Gastroesophageal sphincter (tissue), 4 donors: ENCODE measurements at regions not wholly inside any gene's neighbourhood (a gene's known extent, or its start where the extent isn't known, plus 50 kb on each side); places are given as distances from the start of the nearest gene placed in this dataset.

Source experiments
- ATAC-seq: fragments of 150-250 bp; one replicate; pipeline ENCODE4 v1.9.1; 2016; ENCODE audit warnings: mild to moderate bottlenecking, moderate library complexity
- H3K27ac ChIP-seq, 4 donors: fragments of 200-600 bp; sonication (generic) in 3 of 4; 1 replicate in 3 of 4; 2 replicates in 1 of 4; pipeline ENCODE4 v1.5.1; 2016 to 2019
- H3K27me3 ChIP-seq: fragments of 200-600 bp; sonication (generic); one replicate; pipeline ENCODE4 v1.5.1; 2019
- H3K36me3 ChIP-seq, 2 donors: fragments of 200-600 bp; sonication (generic); one replicate each; pipeline ENCODE4 v1.5.1; 2019; ENCODE audit warnings: control low read depth in 1 of 2
- H3K4me1 ChIP-seq, 3 donors: fragments of 200-600 bp; sonication (generic); 1 replicate in 2 of 3; 2 replicates in 1 of 3; pipeline ENCODE4 v1.5.1; 2016 to 2019; ENCODE audit warnings: control low read depth in 2 of 3
- H3K4me3 ChIP-seq, 2 donors: fragments of 200-600 bp; sonication (generic); one replicate each; pipeline ENCODE4 v1.5.1; 2019; ENCODE audit warnings: mild to moderate bottlenecking in 1 of 2, moderate library complexity in 1 of 2
- H3K9me3 ChIP-seq, 3 donors: fragments of 200-600 bp; sonication (generic); one replicate each; pipeline ENCODE4 v1.5.1; 2017 to 2019; ENCODE audit warnings: control low read depth in 2 of 3
- CTCF ChIP-seq, 4 experiments: fragments of 200-600 bp in 2 of 4; fragments of 450-650 bp in 2 of 4; sonication (generic) in 1 of 4; IDR thresholded peaks; one replicate each; pipeline ENCODE4 v1.5.1; 2017 to 2019; ENCODE audit warnings: antibody characterized with exemption in 4 of 4, mild to moderate bottlenecking in 2 of 4, moderate library complexity in 2 of 4
- EP300 ChIP-seq: sonication (generic); formaldehyde crosslinking; IDR thresholded peaks from one replicate; pipeline ENCODE4 v1.6.1; 2017; ENCODE audit warnings: antibody characterized with exemption, mild to moderate bottlenecking
- POLR2A ChIP-seq, 2 donors: fragments of 450-650 bp; IDR thresholded peaks; one replicate each; pipeline ENCODE4 v1.6.1; 2017; ENCODE audit warnings: antibody characterized with exemption in 2 of 2, mild to moderate bottlenecking in 2 of 2, moderate library complexity in 1 of 2
- POLR2AphosphoS5 ChIP-seq: sonication (generic); formaldehyde crosslinking; IDR thresholded peaks from one replicate; pipeline ENCODE4 v1.6.1; 2017; ENCODE audit warnings: antibody characterized with exemption
- WGBS, 2 donors: methylation state at CpG; one replicate each; pipeline ENCODE4 v1.1.5; 2018; ENCODE audit warnings: low coverage in 1 of 2; 5-methylcytosine and 5-hydroxymethylcytosine counted together

GRCh38 chr21:39106881-39107462 is 76.3 kb downstream of the PSMG1 start:
- H3K27me3 ChIP-seq: no peaks in the 10 kb centered on the region
- H3K36me3 ChIP-seq: no peaks in the 10 kb centered on the region
- no peak overlapping the region for H3K27ac ChIP-seq
- no peaks in the 10 kb centered on the region for H3K9me3 ChIP-seq
- H3K4me3 ChIP-seq: no peak overlapping the region
- WGBS, 2 donors: 93% methylated on average over 4 of the region's 15 CpGs; no CpG with 5 or more reads in 1 of the 2 donors
- no peak for ATAC-seq
- TF ChIP-seq POLR2AphosphoS5 (no peak), POLR2A (IDR thresholded peaks at IDR 0.05) (no peak), CTCF (IDR thresholded peaks at IDR 0.05) (no peak), EP300 (no peak)
- peaks cover 0 to 8% (median 0%) of the 10 kb centered on the region in 3 donors for H3K4me1 ChIP-seq

- Histone ChIP-seq H3K27me3 (no peaks in the 10 kb centered on the region), H3K4me3 (no peak overlapping the region), H3K9me3 (no peaks in the 10 kb centered on the region), H3K36me3 (no peaks in the 10 kb centered on the region), H3K4me1 (no peaks in the 10 kb centered on the region), H3K27ac (no peak overlapping the region)
- no peak for TF ChIP-seq POLR2AphosphoS5
- TF ChIP-seq POLR2A (IDR thresholded peaks at IDR 0.05): no peak
- TF ChIP-seq CTCF (IDR thresholded peaks at IDR 0.05): no peak
- TF ChIP-seq EP300: no peak
- 92 to 99% methylated on average over 2 to 4 of the region's 4 CpGs for WGBS, 2 donors
- ATAC-seq: no peak
Observed at GRCh38 chr21:39105836-39106235, 77.4 kb downstream of the PSMG1 start.

GRCh38 chr21:39105341-39105765 is 77.9 kb downstream of the PSMG1 start:
- Histone ChIP-seq H3K27ac (peak overlapping the region in 1 of 4 donors; percentile 38), H3K9me3 (no peaks in the 10 kb centered on the region), H3K4me1 (no peaks in the 10 kb centered on the region), H3K27me3 (no peaks in the 10 kb centered on the region), H3K4me3 (no peak overlapping the region), H3K36me3 (no peaks in the 10 kb centered on the region)
- ATAC-seq: no peak
- WGBS, 2 donors: 61 to 77% methylated on average over 3 to 5 of the region's 5 CpGs
- TF ChIP-seq EP300 (no peak), CTCF (IDR thresholded peaks at IDR 0.05) (no peak), POLR2AphosphoS5 (no peak), POLR2A (IDR thresholded peaks at IDR 0.05) (no peak)

- no peak for TF ChIP-seq EP300
- no peak for TF ChIP-seq POLR2A (IDR thresholded peaks at IDR 0.05)
- TF ChIP-seq CTCF (IDR thresholded peaks at IDR 0.05): no peak
- no peak for TF ChIP-seq POLR2AphosphoS5
- no peak for ATAC-seq
Observed at GRCh38 chr21:39104911-39105310, 78.3 kb downstream of the PSMG1 start.

GRCh38 chr21:39103689-39104088 is 79.6 kb downstream of the PSMG1 start:
- Histone ChIP-seq H3K9me3 (no peaks in the 10 kb centered on the region), H3K36me3 (no peaks in the 10 kb centered on the region), H3K4me1 (no peaks in the 10 kb centered on the region), H3K27me3 (no peaks in the 10 kb centered on the region), H3K27ac (no peak overlapping the region), H3K4me3 (no peak overlapping the region)
- no peak for TF ChIP-seq CTCF (IDR thresholded peaks at IDR 0.05)
- no peak for TF ChIP-seq POLR2A (IDR thresholded peaks at IDR 0.05)
- no peak for TF ChIP-seq POLR2AphosphoS5
- no peak for TF ChIP-seq EP300
- 65% methylated on average over 4 of the region's 4 CpGs; no CpG with 5 or more reads in 1 of the 2 donors for WGBS, 2 donors
- ATAC-seq: peak; percentile 66

More at GRCh38 chr21:39104911-39105310, 78.3 kb downstream of the PSMG1 start:
- H3K9me3 ChIP-seq: no peaks in the 10 kb centered on the region
- no peaks in the 10 kb centered on the region for H3K36me3 ChIP-seq
- no peaks in the 10 kb centered on the region for H3K27me3 ChIP-seq
- H3K4me3 ChIP-seq: no peak overlapping the region
- H3K4me1 ChIP-seq: no peaks in the 10 kb centered on the region
- 81 to 84% methylated on average over 2 to 4 of the region's 4 CpGs for WGBS, 2 donors
- H3K27ac ChIP-seq: peak overlapping the region in 1 of 4 donors; percentile 38
